ENCODE measurements at regions not wholly inside any gene's neighbourhood (a gene's known extent, or its start where the extent isn't known, plus 50 kb on each side); places are given as distances from the start of the nearest gene placed in this dataset.

DNA sequence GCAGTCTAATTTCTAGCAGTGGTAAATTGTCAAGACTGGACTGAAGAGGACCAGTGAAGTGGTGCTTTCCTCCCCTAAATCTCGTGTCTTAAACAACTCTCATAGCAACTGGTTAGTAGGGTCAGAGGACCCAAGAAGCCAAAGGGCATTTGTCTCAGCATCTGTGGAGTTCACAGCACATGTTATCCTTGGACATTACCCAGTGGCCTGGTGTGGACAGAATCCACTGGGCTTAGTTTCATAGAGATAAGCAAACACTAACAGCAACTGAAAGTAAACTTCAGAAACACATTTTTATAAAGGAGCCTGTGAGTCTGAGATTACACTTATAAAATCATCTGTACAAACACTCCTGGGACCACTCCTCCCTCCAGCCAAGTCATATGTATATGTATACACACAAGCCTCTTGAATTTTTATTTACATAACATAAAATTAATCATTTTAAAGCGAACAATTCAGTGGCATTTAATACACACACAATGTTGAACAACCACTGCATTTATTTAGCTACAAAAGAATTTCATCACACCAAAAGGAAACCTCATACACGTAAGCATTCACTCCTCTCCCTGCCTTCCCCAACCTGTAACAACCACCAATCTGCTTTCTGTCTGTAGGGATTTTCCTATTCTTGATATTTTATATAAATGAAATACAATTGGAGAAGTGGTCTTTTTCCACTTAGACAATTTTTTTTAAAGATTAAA is 457.8 kb downstream of the RASEF start:
- Histone ChIP-seq H3F3A (ENCODE audit: insufficient read depth) (no peaks in the 10 kb centered on the region), H3K9me3 (ENCODE audit: insufficient read depth, low read length) (no peaks in the 10 kb centered on the region), H3K4me2 (ENCODE audit: low read depth, low read length, poor library complexity, severe bottlenecking) (no peak overlapping the region), H3K9me2 (replicated peaks; ENCODE audit: insufficient read depth, low read length) (no peaks in the 10 kb centered on the region), H4K20me1 (ENCODE audit: low read depth, low read length) (no peaks in the 10 kb centered on the region), H3K4me3 (ENCODE audit: insufficient read depth, low read length, poor library complexity, severe bottlenecking) (no peak overlapping the region), H3K36me3 (ENCODE audit: low read length) (no peaks in the 10 kb centered on the region), H3K27ac (ENCODE audit: low read depth, low read length) (no peak overlapping the region), H2AFZ (ENCODE audit: low read depth, low read length, severe bottlenecking) (no peak overlapping the region), H3K9ac (ENCODE audit: low read length) (no peak overlapping the region), H3K27me3 (ENCODE audit: low read length) (no peaks in the 10 kb centered on the region), H3K79me2 (ENCODE audit: insufficient read depth, low read length) (no peaks in the 10 kb centered on the region)
- TF ChIP-seq, protein P1, sequence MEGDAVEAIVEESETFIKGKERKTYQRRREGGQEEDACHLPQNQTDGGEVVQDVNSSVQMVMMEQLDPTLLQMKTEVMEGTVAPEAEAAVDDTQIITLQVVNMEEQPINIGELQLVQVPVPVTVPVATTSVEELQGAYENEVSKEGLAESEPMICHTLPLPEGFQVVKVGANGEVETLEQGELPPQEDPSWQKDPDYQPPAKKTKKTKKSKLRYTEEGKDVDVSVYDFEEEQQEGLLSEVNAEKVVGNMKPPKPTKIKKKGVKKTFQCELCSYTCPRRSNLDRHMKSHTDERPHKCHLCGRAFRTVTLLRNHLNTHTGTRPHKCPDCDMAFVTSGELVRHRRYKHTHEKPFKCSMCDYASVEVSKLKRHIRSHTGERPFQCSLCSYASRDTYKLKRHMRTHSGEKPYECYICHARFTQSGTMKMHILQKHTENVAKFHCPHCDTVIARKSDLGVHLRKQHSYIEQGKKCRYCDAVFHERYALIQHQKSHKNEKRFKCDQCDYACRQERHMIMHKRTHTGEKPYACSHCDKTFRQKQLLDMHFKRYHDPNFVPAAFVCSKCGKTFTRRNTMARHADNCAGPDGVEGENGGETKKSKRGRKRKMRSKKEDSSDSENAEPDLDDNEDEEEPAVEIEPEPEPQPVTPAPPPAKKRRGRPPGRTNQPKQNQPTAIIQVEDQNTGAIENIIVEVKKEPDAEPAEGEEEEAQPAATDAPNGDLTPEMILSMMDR (IDR thresholded peaks at IDR 0.05; ENCODE audit: insufficient read depth, low read length, poor library complexity, severe bottlenecking), result no peak
- TF ChIP-seq EZH2phosphoT487 (conservative IDR thresholded peaks at IDR 0.05; ENCODE audit: low read length), result no peak

GRCh38 chr9:82605657-82606031 is 457.3 kb downstream of the RASEF start:
- Histone ChIP-seq H3F3A (ENCODE audit: insufficient read depth) (no peaks in the 10 kb centered on the region), H3K9me2 (replicated peaks; ENCODE audit: insufficient read depth, low read length) (no peaks in the 10 kb centered on the region), H3K27ac (ENCODE audit: low read depth, low read length) (no peak overlapping the region), H3K36me3 (ENCODE audit: low read length) (no peaks in the 10 kb centered on the region), H3K4me2 (ENCODE audit: low read depth, low read length, poor library complexity, severe bottlenecking) (no peak overlapping the region), H2AFZ (ENCODE audit: low read depth, low read length, severe bottlenecking) (no peak overlapping the region), H3K9ac (ENCODE audit: low read length) (no peak overlapping the region), H3K27me3 (ENCODE audit: low read length) (no peaks in the 10 kb centered on the region), H3K79me2 (ENCODE audit: insufficient read depth, low read length) (no peaks in the 10 kb centered on the region), H3K9me3 (ENCODE audit: insufficient read depth, low read length) (no peaks in the 10 kb centered on the region), H3K4me3 (ENCODE audit: insufficient read depth, low read length, poor library complexity, severe bottlenecking) (no peak overlapping the region), H4K20me1 (ENCODE audit: low read depth, low read length) (no peaks in the 10 kb centered on the region)
- no peak for TF ChIP-seq EZH2phosphoT487 (conservative IDR thresholded peaks at IDR 0.05; ENCODE audit: low read length)
- TF ChIP-seq, protein P1 (IDR thresholded peaks at IDR 0.05; ENCODE audit: insufficient read depth, low read length, poor library complexity, severe bottlenecking), result no peak

DNA sequence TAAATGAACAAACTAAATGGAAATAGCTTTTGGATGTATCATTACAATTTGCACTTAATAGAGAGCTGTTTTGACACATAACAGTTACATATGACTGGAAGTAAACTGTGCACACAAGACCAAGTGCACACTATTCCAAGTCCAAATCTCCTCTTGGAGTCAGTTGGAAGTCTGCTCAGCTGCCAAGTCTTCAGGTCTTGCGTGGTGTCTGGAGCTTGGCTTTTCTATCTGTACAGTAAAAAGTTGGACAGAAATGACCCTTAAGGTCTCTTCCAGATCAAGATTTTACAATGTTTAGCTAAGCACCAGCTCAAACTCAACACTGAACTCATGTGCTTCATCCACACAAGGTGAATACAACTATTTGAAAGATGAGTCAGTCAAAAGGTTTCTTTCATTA is 456.9 kb downstream of the RASEF start:
- H3F3A ChIP-seq (ENCODE audit: insufficient read depth), result no peaks in the 10 kb centered on the region
- no peak overlapping the region for H3K27ac ChIP-seq (ENCODE audit: low read depth, low read length)
- no peaks in the 10 kb centered on the region for H3K9me2 ChIP-seq (replicated peaks; ENCODE audit: insufficient read depth, low read length)
- H3K79me2 ChIP-seq (ENCODE audit: insufficient read depth, low read length), result no peaks in the 10 kb centered on the region
- no peak overlapping the region for H3K4me3 ChIP-seq (ENCODE audit: insufficient read depth, low read length, poor library complexity, severe bottlenecking)
- H3K9me3 ChIP-seq (ENCODE audit: insufficient read depth, low read length), result no peaks in the 10 kb centered on the region
- H2AFZ ChIP-seq (ENCODE audit: low read depth, low read length, severe bottlenecking), result no peak overlapping the region
- no peaks in the 10 kb centered on the region for H4K20me1 ChIP-seq (ENCODE audit: low read depth, low read length)
- no peaks in the 10 kb centered on the region for H3K27me3 ChIP-seq (ENCODE audit: low read length)
- H3K36me3 ChIP-seq (ENCODE audit: low read length), result no peaks in the 10 kb centered on the region
- no peak overlapping the region for H3K9ac ChIP-seq (ENCODE audit: low read length)
- H3K4me2 ChIP-seq (ENCODE audit: low read depth, low read length, poor library complexity, severe bottlenecking), result no peak overlapping the region
- TF ChIP-seq, protein P1 (IDR thresholded peaks at IDR 0.05; ENCODE audit: insufficient read depth, low read length, poor library complexity, severe bottlenecking), result no peak
- TF ChIP-seq EZH2phosphoT487 (conservative IDR thresholded peaks at IDR 0.05; ENCODE audit: low read length), result no peak
